SK-N-SH treated with all-trans-retinoic acid at 6 μM for 48 hours (cell line): ENCODE measurements at regions not wholly inside any gene's neighbourhood (a gene's known extent, or its start where the extent isn't known, plus 50 kb on each side); places are given as distances from the start of the nearest gene placed in this dataset.
"Not testable (repeated sequence)": the region's sequence is repeated elsewhere in the genome, so short reads cannot be mapped to it uniquely, and the experiment has no call there.

Experiments
- ATAC-seq: fragments of 200-7000 bp; cut with Tn5 transposase; 3 replicates; pipeline ENCODE4 v1.9.1; 2020; ENCODE audit warnings: mild to moderate bottlenecking, moderate library complexity
- ARNTL ChIP-seq: fragments of 450-650 bp; formaldehyde crosslinking; IDR thresholded peaks from 2 replicates; pipeline ENCODE4 v1.5.0; 2020; ENCODE audit warnings: low read depth, mild to moderate bottlenecking, moderate library complexity, borderline replicate concordance
- BACH2 ChIP-seq: fragments of 250-450 bp; sonication (Bioruptor Pico); IDR thresholded peaks from 2 replicates; pipeline ENCODE4 v1.9.0; 2021; ENCODE audit warnings: mild to moderate bottlenecking, borderline replicate concordance
- CREB5 ChIP-seq: fragments of 250-450 bp; sonication (Bioruptor Pico); IDR thresholded peaks from 2 replicates; pipeline ENCODE4 v1.5.1; 2020; ENCODE audit warnings: low read depth, mild to moderate bottlenecking, moderate library complexity
- CSDC2 ChIP-seq: fragments of 250-450 bp; sonication (Bioruptor Pico); IDR thresholded peaks from 2 replicates; pipeline ENCODE4 v1.5.0; 2020; ENCODE audit warnings: mild to moderate bottlenecking, moderate library complexity
- CSRNP3 ChIP-seq: fragments of 250-450 bp; sonication (Bioruptor Pico); IDR thresholded peaks from 2 replicates; pipeline ENCODE4 v1.5.1; 2021; ENCODE audit warnings: mild to moderate bottlenecking, moderate library complexity
- ESRRG ChIP-seq: fragments of 250-450 bp; sonication (Bioruptor Pico); IDR thresholded peaks from 2 replicates; pipeline ENCODE4 v1.6.1; 2021; ENCODE audit warnings: mild to moderate bottlenecking
- GLIS3 ChIP-seq: fragments of 250-450 bp; sonication (Bioruptor Pico); IDR thresholded peaks from 2 replicates; pipeline ENCODE4 v1.5.0; 2020; ENCODE audit warnings: mild to moderate bottlenecking, moderate library complexity
- ISL1 ChIP-seq: fragments of 250-450 bp; sonication (Bioruptor Pico); IDR thresholded peaks from 2 replicates; pipeline ENCODE4 v2.1.2; 2022; ENCODE audit warnings: mild to moderate bottlenecking, moderate library complexity
- OSR1 ChIP-seq: fragments of 250-450 bp; sonication (Bioruptor Pico); IDR thresholded peaks from 2 replicates; pipeline ENCODE4 v1.8.0; 2022; ENCODE audit warnings: moderate library complexity, mild to moderate bottlenecking, inconsistent platforms
- PATZ1 ChIP-seq: fragments of 250-450 bp; sonication (Bioruptor Pico); IDR thresholded peaks from 2 replicates; pipeline ENCODE4 v1.8.0; 2020; ENCODE audit warnings: mild to moderate bottlenecking, moderate library complexity, borderline replicate concordance
- POU6F1 ChIP-seq: fragments of 250-450 bp; sonication (Bioruptor Pico); IDR thresholded peaks from 2 replicates; pipeline ENCODE4 v1.8.0; 2021; ENCODE audit warnings: low read depth, mild to moderate bottlenecking, moderate library complexity, borderline replicate concordance
- PPARA ChIP-seq: fragments of 250-450 bp; sonication (Bioruptor Pico); IDR thresholded peaks from 2 replicates; pipeline ENCODE4 v1.5.0; 2020; ENCODE audit warnings: mild to moderate bottlenecking, borderline replicate concordance
- RARB ChIP-seq: fragments of 250-450 bp; sonication (Bioruptor Pico); IDR thresholded peaks from 2 replicates; pipeline ENCODE4 v1.8.0; 2021; ENCODE audit warnings: mild to moderate bottlenecking, moderate library complexity
- SNAI2 ChIP-seq: fragments of 250-450 bp; sonication (Bioruptor Pico); IDR thresholded peaks from 2 replicates; pipeline ENCODE4 v1.5.0; 2020; ENCODE audit warnings: mild to moderate bottlenecking, moderate library complexity
- TCF4 ChIP-seq: fragments of 250-450 bp; sonication (Bioruptor Pico); IDR thresholded peaks from 2 replicates; pipeline ENCODE4 v1.8.0; 2021; ENCODE audit warnings: mild to moderate bottlenecking, moderate library complexity, borderline replicate concordance
- TSHZ2 ChIP-seq: fragments of 250-450 bp; sonication (Bioruptor Pico); IDR thresholded peaks from 2 replicates; pipeline ENCODE4 v1.5.0; 2020; ENCODE audit warnings: mild to moderate bottlenecking, moderate library complexity
- ZFP3 ChIP-seq: fragments of 250-450 bp; sonication (Bioruptor Pico); IDR thresholded peaks from 2 replicates; pipeline ENCODE4 v1.5.0; 2020; ENCODE audit warnings: mild to moderate bottlenecking, moderate library complexity
- ZFP30 ChIP-seq: fragments of 450-650 bp; formaldehyde crosslinking; IDR thresholded peaks from 2 replicates; pipeline ENCODE4 v1.5.0; 2022; ENCODE audit warnings: mild to moderate bottlenecking, moderate library complexity
- ZNF565 ChIP-seq: fragments of 450-650 bp; formaldehyde crosslinking; conservative IDR thresholded peaks from 2 replicates; pipeline ENCODE4 v1.5.0; 2020; ENCODE audit warnings: low read depth, mild to moderate bottlenecking, moderate library complexity
- ZNF70 ChIP-seq: fragments of 450-650 bp; formaldehyde crosslinking; IDR thresholded peaks from 2 replicates; pipeline ENCODE4 v1.5.0; 2020; ENCODE audit warnings: mild to moderate bottlenecking, moderate library complexity
- ZNF8 ChIP-seq: fragments of 450-650 bp; formaldehyde crosslinking; IDR thresholded peaks from 2 replicates; pipeline ENCODE4 v1.5.0; 2020; ENCODE audit warnings: mild to moderate bottlenecking, moderate library complexity

GRCh38 chr12:127501916-127502315 lies 765.1 kb upstream of the TMEM132C start (continued):
- TF ChIP-seq POU6F1: no peak
- no peak for TF ChIP-seq PPARA
- no peak for TF ChIP-seq GLIS3 (CRISPR knock-in tag)
- no peak for TF ChIP-seq BACH2

- ATAC-seq: no peak
These were observed 763.7 kb upstream of the TMEM132C start for GRCh38 chr12:127503246-127503645.

GRCh38 chr12:127503996-127504395 lies 763.0 kb upstream of the TMEM132C start:
- ATAC-seq: not testable (repeated sequence)

More at GRCh38 chr12:127503246-127503645, 763.7 kb upstream of the TMEM132C start:
- TF ChIP-seq PPARA (no peak), OSR1 (no peak), TCF4 (CRISPR knock-in tag) (no peak), TSHZ2 (CRISPR knock-in tag) (no peak), ZFP3 (CRISPR knock-in tag) (no peak), BACH2 (no peak), GLIS3 (CRISPR knock-in tag) (no peak), ISL1 (CRISPR knock-in tag) (no peak), CSDC2 (CRISPR knock-in tag) (no peak), SNAI2 (CRISPR knock-in tag) (no peak), ZNF8 (CRISPR knock-in tag) (no peak)

- no peak for ATAC-seq
- no peak for TF ChIP-seq POU6F1
- no peak for TF ChIP-seq ESRRG (CRISPR knock-in tag)
- no peak for TF ChIP-seq ZNF70 (CRISPR knock-in tag)
- TF ChIP-seq RARB (CRISPR knock-in tag): no peak
- TF ChIP-seq OSR1: no peak
- no peak for TF ChIP-seq ZFP30 (CRISPR knock-in tag)
- TF ChIP-seq CREB5 (CRISPR knock-in tag): no peak
- no peak for TF ChIP-seq CSRNP3 (CRISPR knock-in tag)
- TF ChIP-seq ISL1 (CRISPR knock-in tag): no peak
- TF ChIP-seq ZNF8 (CRISPR knock-in tag): no peak
- no peak for TF ChIP-seq PATZ1 (CRISPR knock-in tag)
- TF ChIP-seq PPARA: no peak
- TF ChIP-seq CSDC2 (CRISPR knock-in tag): no peak
- no peak for TF ChIP-seq ZNF565 (CRISPR knock-in tag)
- TF ChIP-seq ZFP3 (CRISPR knock-in tag): no peak
- TF ChIP-seq SNAI2 (CRISPR knock-in tag): no peak
- TF ChIP-seq TSHZ2 (CRISPR knock-in tag): no peak
- no peak for TF ChIP-seq GLIS3 (CRISPR knock-in tag)
- no peak for TF ChIP-seq ARNTL (CRISPR knock-in tag)
- TF ChIP-seq TCF4 (CRISPR knock-in tag): no peak
These were observed 762.1 kb upstream of the TMEM132C start for GRCh38 chr12:127504874-127505273.
